GM11168 (cell line): ENCODE measurements at regions not wholly inside any gene's neighbourhood (a gene's known extent, or its start where the extent isn't known, plus 50 kb on each side); places are given as distances from the start of the nearest gene placed in this dataset.
"Not testable (repeated sequence)": the region's sequence is repeated elsewhere in the genome, so short reads cannot be mapped to it uniquely, and the experiment has no call there.

ENCODE experiments used
- in situ Hi-C: fragments of 300-500 bp; cut with MboI; formaldehyde crosslinking; loops from one replicate; pipeline ENCODE4 v1.12.0; 2022; ENCODE audit warnings: low sequenced_read_pairs; ENCODE audit not compliant: unreplicated experiment

DNA sequence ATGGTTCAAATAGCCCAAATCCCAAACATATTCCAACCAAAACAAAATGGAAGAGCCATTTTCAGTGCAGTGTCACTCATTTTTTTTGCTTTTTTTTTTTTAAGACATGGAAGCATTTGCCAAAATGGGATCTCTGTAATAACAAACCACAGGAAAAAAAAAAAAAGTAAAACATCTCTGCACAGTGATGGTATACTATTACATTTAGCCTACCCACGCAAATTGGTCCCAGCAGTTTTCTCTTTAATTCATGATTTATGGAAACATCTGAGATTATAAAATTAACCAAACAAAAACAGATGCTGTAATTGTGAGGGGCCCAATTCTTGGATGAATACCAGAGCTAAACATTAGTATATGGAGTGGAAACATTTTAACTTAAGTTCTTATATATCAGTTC, 566.6 kb downstream of the ZNF608 start:
- in situ Hi-C loops: no loop called here

GRCh38 chr5:124178050-124178449, 568.4 kb downstream of the ZNF608 start:
- in situ Hi-C loops: no loop called here

- in situ Hi-C loops: no loop called here
Observed at GRCh38 chr5:124176692-124177091, 569.7 kb downstream of the ZNF608 start.

GRCh38 chr5:124173386-124173785, 573.1 kb downstream of the ZNF608 start:
- in situ Hi-C loops: no loop called here

GRCh38 chr5:124172389-124173003, 573.9 kb downstream of the ZNF608 start:
- in situ Hi-C loops: no loop called here

GRCh38 chr5:124168093-124168492, 578.3 kb downstream of the ZNF608 start:
- in situ Hi-C loops: not testable (repeated sequence)

- in situ Hi-C loops: no loop called here
Observed at GRCh38 chr5:124162767-124163532, 583.5 kb downstream of the ZNF608 start.

- in situ Hi-C loops: no loop called here
Observed at GRCh38 chr5:124161266-124161665, 585.2 kb downstream of the ZNF608 start.

- in situ Hi-C loops: no loop called here
Observed at GRCh38 chr5:124160265-124160664, 586.2 kb downstream of the ZNF608 start.

DNA sequence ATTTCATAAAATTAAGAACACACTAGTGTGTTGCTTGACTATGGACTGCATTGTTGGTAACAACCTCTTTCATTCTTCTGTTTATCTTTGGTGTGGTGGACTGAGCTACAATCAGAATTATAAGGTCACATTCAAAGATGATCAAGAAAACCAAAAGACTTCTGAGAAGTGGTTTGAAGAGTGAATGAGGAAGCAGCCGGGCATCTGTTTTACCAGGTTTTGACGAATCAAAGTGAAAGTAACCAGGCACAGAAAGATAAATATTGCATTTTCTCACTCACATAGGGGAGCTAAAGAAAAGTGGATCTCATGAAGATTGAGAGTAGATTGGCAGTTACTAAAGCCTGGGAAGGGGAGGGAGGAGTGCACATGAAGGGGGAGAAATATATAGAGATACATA, 589.1 kb downstream of the ZNF608 start:
- in situ Hi-C loops: no loop called here

DNA sequence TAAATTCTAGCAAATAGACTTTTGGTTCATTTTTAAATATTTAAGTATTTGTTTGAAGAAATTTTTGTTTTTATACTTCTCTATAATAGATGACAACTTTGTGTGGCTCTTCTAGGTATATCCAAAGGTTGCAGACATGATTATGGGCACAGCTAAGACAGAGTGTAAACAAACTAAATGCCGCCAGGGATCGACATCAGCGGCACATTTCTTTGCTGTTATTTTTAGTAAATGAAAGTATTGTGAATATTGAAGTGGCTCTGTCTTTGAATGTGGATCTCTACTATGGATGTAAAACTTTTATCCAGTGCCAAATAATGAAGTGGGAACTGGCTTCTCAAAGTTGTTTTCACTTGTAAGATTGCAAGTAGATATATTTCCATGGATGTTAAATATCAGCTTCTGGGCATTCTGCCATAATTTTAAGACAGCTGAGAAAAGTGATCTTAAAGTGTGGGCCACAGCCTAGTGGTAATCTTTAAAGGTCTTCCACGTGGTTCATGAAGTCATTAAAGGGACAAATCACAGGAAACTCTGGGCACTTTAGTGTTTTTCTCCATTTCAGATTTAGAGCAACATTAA, 589.9 kb downstream of the ZNF608 start:
- in situ Hi-C loops: no loop called here

DNA sequence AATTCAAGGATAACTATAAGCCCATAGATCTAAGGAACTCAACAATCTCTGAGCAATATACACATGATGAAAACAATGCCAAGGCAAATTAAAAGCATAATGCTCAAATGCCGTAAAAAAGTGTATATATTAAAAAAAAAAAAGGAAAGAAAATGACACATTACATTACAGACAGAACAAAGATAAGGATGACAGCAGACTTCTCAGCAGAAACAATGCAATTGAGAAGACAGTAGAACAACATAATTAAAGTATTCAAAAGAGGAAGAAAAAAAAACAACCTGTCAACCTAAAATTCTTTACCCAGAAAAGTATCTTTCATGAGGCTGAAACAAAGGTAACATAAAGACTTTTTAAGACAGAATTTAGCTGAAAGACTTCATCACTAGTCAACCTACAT, 591.7 kb downstream of the ZNF608 start:
- in situ Hi-C loops: no loop called here

GRCh38 chr5:124153588-124153987, 592.9 kb downstream of the ZNF608 start:
- in situ Hi-C loops: no loop called here

- in situ Hi-C loops: no loop called here
Observed at GRCh38 chr5:124148574-124148973, 597.9 kb downstream of the ZNF608 start.

GRCh38 chr5:124140060-124140459, 606.4 kb downstream of the ZNF608 start:
- in situ Hi-C loops: no loop called here

DNA sequence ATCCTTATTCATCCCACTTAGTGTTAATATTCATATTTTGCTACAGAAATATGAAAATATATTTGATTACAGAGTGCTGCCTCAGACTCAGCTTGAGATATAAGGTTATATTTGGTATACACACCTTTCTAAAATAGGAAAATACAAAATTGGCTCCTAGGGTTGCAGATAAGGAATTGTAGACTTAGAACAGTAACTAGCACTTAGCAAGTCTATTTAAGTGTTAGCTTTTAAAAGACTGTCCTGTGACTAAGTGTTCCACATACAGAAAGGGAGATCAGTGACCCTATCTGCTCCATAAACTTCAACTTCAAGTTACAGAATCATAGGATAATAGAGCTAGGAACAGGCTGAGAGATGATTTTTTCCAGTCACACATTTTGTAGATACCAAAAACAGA, 607.0 kb downstream of the ZNF608 start:
- in situ Hi-C loops: no loop called here

GRCh38 chr5:124136609-124137008, 609.8 kb downstream of the ZNF608 start:
- in situ Hi-C loops: no loop called here

- in situ Hi-C loops: no loop called here
Observed at GRCh38 chr5:124134941-124135340, 611.5 kb downstream of the ZNF608 start.

- in situ Hi-C loops: no loop called here
Observed at GRCh38 chr5:124133406-124133805, 613.0 kb downstream of the ZNF608 start.

DNA sequence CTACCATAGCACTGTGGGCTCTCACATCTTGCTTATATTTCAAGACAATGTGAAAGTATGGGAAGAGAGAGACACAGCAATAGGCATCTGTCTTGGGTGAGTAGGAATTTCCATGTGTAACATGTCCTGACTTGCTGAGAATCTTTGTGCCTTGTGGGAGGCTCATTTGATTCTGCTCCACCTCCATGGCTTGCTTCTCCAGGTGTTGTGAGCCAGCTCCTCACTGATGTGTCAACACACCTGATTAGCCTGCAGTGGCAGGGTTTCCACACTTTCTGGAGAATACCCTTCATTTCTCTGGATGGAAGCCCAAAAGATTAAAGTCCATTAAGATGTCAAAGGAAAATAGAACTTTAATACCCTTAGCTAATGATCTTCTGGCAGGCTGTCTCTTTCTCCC, 613.6 kb downstream of the ZNF608 start:
- in situ Hi-C loops: no loop called here

DNA sequence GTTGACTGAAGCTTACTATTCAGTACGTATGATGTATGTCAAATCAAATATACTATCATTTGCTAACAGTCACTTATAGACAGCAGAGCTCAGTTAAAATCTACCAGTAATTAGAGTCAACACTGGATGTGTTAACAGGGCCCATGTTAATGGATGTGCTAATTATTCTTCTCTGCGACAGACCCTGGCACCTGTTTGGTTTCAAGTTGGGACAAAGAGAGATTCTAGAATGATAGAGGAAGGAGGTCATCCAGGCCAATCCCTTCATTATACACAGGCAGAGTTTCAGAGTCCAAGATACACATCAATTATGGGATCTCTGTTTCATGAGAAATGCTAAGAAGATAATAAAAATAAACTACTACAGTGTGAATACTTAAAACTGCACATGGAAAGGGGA, 615.0 kb downstream of the ZNF608 start:
- in situ Hi-C loops: no loop called here

DNA sequence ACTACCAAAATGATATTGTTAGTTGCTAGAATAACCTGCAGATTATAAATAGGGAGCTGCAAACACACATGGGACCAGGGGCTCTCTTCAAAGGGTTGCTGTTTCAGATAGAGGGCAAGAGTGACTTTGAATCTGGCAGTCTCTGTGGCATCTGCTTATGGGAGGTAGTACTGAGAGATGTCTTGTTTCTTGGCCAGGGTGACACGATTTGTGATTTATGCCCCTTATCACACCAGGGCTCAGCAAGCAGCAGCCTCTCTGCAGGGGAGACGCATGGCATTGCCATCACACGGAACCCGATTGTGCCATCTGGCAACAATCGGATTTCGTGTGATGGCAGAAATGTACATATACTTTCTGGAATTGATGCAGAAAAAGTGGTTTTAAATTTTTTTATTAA, 615.6 kb downstream of the ZNF608 start:
- in situ Hi-C loops: no loop called here
